HG03066 (cell line): ENCODE measurements at regions not wholly inside any gene's neighbourhood (a gene's known extent, or its start where the extent isn't known, plus 50 kb on each side); places are given as distances from the start of the nearest gene placed in this dataset.
"Not testable (repeated sequence)": the region's sequence is repeated elsewhere in the genome, so short reads cannot be mapped to it uniquely, and the experiment has no call there.

Source experiments
- ATAC-seq: cut with Tn5 transposase; IDR thresholded peaks from one replicate; pipeline ENCODE4 v1.9.1; 2021; ENCODE audit warnings: low read depth; ENCODE audit not compliant: unreplicated experiment

GRCh38 chr5:27472871-27473270, 434.5 kb upstream of the CDH9 start:
- ATAC-seq = no peak

- ATAC-seq = peak; percentile 97
Measured at GRCh38 chr5:27472000-27472763, 433.8 kb upstream of the CDH9 start.

DNA sequence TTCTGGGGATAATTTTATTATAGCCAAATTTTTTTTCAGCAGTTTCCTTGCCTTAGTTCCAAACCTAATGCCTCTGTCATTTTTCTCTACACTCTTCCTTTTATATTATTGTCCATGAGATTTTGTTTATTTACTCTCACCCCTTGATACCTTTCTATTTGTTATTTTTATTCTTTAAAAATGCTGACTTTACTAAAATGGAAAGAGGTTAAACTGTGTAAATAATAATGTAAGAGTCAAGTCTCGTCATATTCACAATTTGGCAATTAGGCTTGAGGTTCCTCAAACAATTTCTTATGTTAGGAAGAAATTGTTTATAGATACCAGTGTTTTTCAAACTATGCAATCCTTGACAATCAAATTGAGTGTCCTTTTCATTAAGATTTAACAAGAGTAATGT, 428.6 kb upstream of the CDH9 start:
- ATAC-seq = no peak

DNA sequence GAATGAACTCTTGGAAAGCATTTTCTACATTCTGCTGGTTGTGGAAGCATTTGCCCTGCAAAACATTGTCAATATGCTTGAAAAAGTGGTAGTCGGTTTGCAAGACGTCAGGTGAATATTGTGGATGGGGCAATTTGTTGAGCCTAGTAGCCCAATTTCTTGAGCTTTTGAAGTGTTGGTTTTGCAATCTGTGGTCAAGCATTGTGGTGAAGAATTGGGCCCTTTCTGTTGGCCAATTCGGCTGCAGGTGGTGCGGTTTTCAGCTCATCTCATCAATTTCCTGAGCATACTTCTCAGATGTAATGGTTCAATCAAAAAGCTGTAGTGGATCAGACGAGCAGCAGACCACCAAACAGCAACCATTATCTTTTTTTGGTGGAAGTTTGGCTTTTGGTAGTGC, 426.8 kb upstream of the CDH9 start:
- no peak for ATAC-seq

- ATAC-seq = no peak
Measured at GRCh38 chr5:27463446-27464149, 425.2 kb upstream of the CDH9 start.

DNA sequence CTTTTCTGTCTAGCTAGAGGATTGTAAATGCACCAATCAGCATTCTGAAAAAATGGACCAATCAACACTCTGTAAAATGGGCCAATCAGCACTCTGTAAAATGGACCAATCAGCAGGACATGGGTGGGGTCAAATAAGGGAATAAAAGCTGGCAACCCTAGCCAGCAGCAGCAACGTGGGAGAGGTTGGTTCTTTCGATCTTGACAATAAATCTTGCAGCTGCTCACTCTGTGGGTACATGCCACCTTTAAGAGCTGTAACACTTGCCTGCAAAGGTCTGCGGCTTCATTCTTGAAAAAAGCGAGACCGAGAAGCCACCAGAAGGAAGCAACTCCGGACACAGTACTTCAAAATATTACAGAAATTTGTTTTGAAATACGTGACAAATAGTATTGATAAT, 424.6 kb upstream of the CDH9 start:
- ATAC-seq = no peak

DNA sequence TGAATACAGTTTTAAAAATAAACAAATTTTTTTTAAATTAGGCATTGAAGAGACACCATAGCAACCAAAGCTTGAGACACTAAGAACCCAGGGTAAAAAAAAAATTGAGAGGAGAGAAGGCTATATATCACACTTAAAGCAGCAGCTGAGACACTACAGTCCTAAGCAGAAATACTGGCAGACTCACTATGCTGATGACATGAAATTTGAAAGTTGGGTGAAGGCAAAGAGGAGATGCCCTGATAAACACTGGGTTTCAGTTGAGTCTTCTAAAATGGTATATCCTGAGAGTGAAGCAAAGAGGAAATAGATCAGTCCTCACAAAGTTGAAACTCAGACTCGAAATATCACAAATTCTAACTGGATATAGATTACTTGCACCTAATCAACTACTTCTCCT, 419.9 kb upstream of the CDH9 start:
- ATAC-seq = no peak

GRCh38 chr5:27451377-27451776, 413.0 kb upstream of the CDH9 start:
- no peak for ATAC-seq

DNA sequence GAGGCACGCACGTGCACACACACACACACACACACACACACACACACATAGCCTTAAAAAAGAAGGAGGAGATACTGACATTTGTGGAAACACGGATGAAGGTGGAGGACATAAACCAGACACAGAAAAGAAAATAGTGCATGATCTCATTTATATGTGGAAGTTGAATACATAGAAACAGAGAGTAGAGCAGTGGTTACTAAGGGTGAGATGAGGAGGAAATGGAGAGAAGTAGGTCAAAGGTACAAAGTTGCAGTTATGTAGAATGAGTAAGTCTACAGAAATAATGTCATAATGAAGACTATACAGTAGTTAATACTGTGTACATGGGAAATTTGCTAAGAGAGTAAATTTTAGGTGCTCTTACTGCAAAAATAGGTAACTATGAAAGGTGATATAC, 412.2 kb upstream of the CDH9 start:
- peak; percentile 58 for ATAC-seq

DNA sequence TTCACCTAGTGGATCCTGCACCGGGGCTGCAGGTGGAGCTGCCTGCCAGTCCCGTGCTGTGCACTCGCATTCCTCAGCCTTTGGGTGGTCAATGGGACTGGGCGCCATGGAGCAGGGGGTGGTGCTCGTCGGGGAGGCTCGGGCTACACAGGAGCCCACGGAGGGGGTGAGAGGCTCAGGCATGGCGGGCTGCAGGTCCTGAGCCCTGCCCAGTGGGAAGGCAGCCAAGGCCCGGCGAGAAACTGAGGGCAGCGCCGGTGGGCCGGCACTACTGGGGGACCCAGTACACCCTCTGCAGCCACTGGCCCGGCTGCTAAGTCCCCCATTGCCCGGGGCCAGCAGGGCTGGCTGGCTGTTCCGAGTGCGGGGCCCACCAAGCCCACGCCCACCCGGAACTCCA, 401.0 kb upstream of the CDH9 start:
- not testable (repeated sequence) for ATAC-seq

GRCh38 chr5:27437594-27438200, 399.3 kb upstream of the CDH9 start:
- no peak for ATAC-seq

DNA sequence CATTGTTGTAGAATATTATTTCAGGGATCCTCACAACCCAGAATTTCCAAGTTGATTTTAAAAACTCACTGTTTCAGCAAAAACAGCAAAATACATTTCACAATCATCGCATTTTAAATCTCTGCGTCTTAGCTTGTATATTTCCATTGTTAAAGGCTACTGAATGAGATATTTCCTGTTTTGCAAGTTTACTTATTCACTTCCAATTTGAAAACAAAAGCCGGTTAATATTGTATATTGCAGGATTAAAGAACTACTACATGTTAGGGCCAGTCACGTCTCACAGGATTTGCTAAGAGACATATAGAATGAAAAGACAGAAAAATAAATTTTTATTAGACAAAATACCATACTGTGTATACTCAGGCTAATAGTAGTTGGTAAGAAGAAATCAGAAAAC, 395.9 kb upstream of the CDH9 start:
- ATAC-seq = no peak

DNA sequence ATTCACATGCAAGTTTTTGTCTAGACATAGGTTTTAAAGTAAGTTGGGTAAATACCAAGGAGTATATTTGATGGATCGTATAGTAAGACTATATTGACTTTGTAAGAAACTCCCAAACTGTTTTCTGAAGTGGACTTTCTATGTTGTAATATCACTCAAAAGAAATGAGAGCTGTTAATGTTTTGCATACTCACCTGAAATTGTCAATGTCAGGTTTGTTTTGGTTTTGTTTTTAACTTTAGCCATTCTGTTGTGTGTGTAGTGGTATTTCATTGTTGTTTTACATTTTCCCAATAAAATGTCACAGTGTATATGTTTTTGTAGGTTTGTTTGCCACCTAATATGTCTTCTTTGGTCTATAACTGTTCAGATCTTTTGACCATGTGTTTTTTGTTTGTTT, 375.7 kb upstream of the CDH9 start:
- no peak for ATAC-seq

GRCh38 chr5:27412384-27412783, 374.0 kb upstream of the CDH9 start:
- no peak for ATAC-seq

DNA sequence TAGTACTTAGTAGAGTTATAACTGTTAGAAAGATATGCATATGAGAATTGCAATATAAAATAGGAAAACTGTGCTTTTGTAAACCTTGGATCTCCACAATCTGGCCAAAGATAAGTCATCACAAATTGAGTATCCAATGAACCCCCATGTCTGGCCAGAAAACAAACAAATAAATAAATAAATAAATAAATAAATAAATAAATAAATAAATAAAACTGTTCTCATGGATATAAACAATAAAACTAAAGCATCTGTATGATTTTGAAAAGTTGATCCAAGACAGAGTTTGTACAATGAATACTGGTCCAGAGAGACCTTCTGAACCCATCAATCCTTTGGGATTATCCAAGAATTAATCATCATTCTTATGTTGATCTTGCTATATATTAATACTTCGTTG, 367.6 kb upstream of the CDH9 start:
- no peak for ATAC-seq

GRCh38 chr5:27403243-27403882, 365.0 kb upstream of the CDH9 start:
- no peak for ATAC-seq

GRCh38 chr5:27402828-27403227, 364.4 kb upstream of the CDH9 start:
- ATAC-seq = no peak

- ATAC-seq = no peak
Measured at GRCh38 chr5:27396998-27397397, 358.6 kb upstream of the CDH9 start.

GRCh38 chr5:27392716-27393115, 354.3 kb upstream of the CDH9 start:
- no peak for ATAC-seq

- no peak for ATAC-seq
Measured at GRCh38 chr5:27389696-27390095, 351.3 kb upstream of the CDH9 start.

DNA sequence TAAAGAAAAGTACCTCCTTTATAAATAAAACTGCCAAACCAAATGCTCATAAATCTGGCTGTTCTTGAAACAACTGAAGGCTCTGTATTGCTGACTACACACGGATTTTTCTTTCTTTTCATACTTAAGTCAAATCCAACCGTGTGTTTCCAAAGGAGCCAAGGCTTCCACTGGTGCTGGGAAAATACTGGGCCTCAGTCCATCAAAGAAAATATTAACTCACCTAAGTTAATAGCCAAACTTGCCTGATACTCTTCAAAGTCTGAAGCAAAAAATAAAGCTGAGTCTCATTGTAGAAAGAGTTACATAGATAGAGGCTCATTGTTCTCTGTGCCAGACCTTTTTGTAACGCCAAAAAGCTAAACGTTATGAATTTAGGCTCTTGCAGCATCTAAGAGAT, 350.4 kb upstream of the CDH9 start:
- ATAC-seq = no peak
